Endothelial cell of umbilical vein (primary cell): ENCODE measurements at regions not wholly inside any gene's neighbourhood (a gene's known extent, or its start where the extent isn't known, plus 50 kb on each side); places are given as distances from the start of the nearest gene placed in this dataset.

Experiments used
- BruUV-seq: library from RNA; stranded (reverse); fragments of 400-500 nt; replicated peaks from 2 replicates; lab custom pipeline; 2021; lab: Mats Ljungman, UMichigan
- CTCF ChIA-PET: fragments of 300-600, 350-600 bp; sonication (Branson Sonifier 250); formaldehyde crosslinking; loops from one replicate; lab custom pipeline; 2021; ENCODE audit warnings: antibody characterized with exemption, inconsistent platforms; lab: Charles Lee
- POLR2A ChIA-PET: fragments of 300-600, 350-600 bp; sonication (Branson Sonifier 250); formaldehyde crosslinking; loops from one replicate; lab custom pipeline; 2021; ENCODE audit warnings: antibody characterized with exemption, inconsistent platforms; lab: Charles Lee
- DNase-seq: peaks from one replicate; pipeline ENCODE4 v3.0.0-alpha.2; 2011; ENCODE audit warnings: low read depth, low spot score
- FAIRE-seq: peaks from 2 replicates; lab custom pipeline; 2011; peaks lifted over from hg19 to GRCh38; lab: Jason Lieb, UNC
- H2AFZ ChIP-seq: 2 replicates; pipeline ENCODE4 v1.6.0; 2012; ENCODE audit warnings: low read depth, low read length, control low read depth, inconsistent platforms
- H3K27ac ChIP-seq: 2 replicates; pipeline ENCODE4 v1.5.1; 2011; ENCODE audit warnings: low read depth, mild to moderate bottlenecking, control low read depth, low read length, moderate library complexity; ENCODE audit not compliant: insufficient read depth
- H3K27me3 ChIP-seq, 2 experiments: 2 replicates each; pipeline versions ENCODE4 v1.6.0 to v1.6.1; 2011; ENCODE audit warnings: low read length in 2 of 2, mixed read lengths in 1 of 2; ENCODE audit not compliant: control insufficient read depth in 2 of 2, insufficient read depth in 2 of 2
- H3K36me3 ChIP-seq, 2 experiments: 2 replicates in 1 of 2; 3 replicates in 1 of 2; pipeline ENCODE4 v1.5.1; 2011; ENCODE audit warnings: low read length in 2 of 2, mild to moderate bottlenecking in 1 of 2, moderate library complexity in 1 of 2; ENCODE audit not compliant: control insufficient read depth in 2 of 2, insufficient read depth in 2 of 2; ENCODE audit errors: extremely low read depth in 1 of 2
- H3K4me1 ChIP-seq: 3 replicates; pipeline ENCODE4 v1.5.1; 2011; ENCODE audit warnings: mild to moderate bottlenecking, low read length; ENCODE audit not compliant: control insufficient read depth, insufficient read depth; ENCODE audit errors: extremely low read depth
- H3K4me2 ChIP-seq: 2 replicates; pipeline ENCODE4 v1.6.1; 2011; ENCODE audit warnings: low read length, control low read depth, mixed read lengths; ENCODE audit not compliant: insufficient read depth
- H3K4me3 ChIP-seq, 3 experiments: fragments of 200-600 bp in 1 of 3; sonication (generic), shearing (Covaris generic) in 1 of 3; replicated peaks in 1 of 3; 2 replicates each; pipeline ENCODE4 v1.5.1; 2011 to 2016; ENCODE audit warnings: control low read depth in 3 of 3, low read length in 3 of 3, mild to moderate bottlenecking in 2 of 3, inconsistent platforms in 1 of 3, low read depth in 1 of 3, moderate library complexity in 1 of 3; ENCODE audit not compliant: insufficient read depth in 1 of 3
- H3K79me2 ChIP-seq: 2 replicates; pipeline ENCODE4 v1.6.0; 2012; ENCODE audit warnings: low read length, inconsistent platforms; ENCODE audit not compliant: control insufficient read depth, insufficient read depth
- H3K9ac ChIP-seq: replicated peaks from 2 replicates; pipeline ENCODE3; 2011; ENCODE audit warnings: low read length, control low read depth; ENCODE audit not compliant: insufficient read depth; ENCODE audit errors: extremely low read depth
- H3K9me1 ChIP-seq: replicated peaks from 3 replicates; pipeline ENCODE4 v1.6.0; 2011; ENCODE audit warnings: mild to moderate bottlenecking, low read length; ENCODE audit not compliant: control insufficient read depth, insufficient read depth; ENCODE audit errors: extremely low read depth
- H3K9me3 ChIP-seq: replicated peaks from 2 replicates; pipeline ENCODE4 v1.5.1; 2012; ENCODE audit warnings: low read length, inconsistent platforms; ENCODE audit not compliant: control insufficient read depth, insufficient read depth
- H4K20me1 ChIP-seq: replicated peaks from 2 replicates; pipeline ENCODE3; 2011; ENCODE audit warnings: mild to moderate bottlenecking, low read length; ENCODE audit not compliant: control insufficient read depth, insufficient read depth; ENCODE audit errors: extremely low read depth
- EZH2 ChIP-seq: IDR thresholded peaks from 2 replicates; pipeline ENCODE4 v1.6.1; 2012; ENCODE audit warnings: borderline replicate concordance, low read depth, mild to moderate bottlenecking, moderate library complexity, low read length, inconsistent platforms; ENCODE audit not compliant: severe bottlenecking
- FOS ChIP-seq: IDR thresholded peaks from 2 replicates; pipeline ENCODE4 v1.6.1; 2011; ENCODE audit warnings: mild to moderate bottlenecking, low read length, moderate library complexity, borderline replicate concordance; ENCODE audit not compliant: insufficient read depth
- MYC ChIP-seq: IDR thresholded peaks from one replicate; pipeline ENCODE4 v1.6.1; 2011; ENCODE audit warnings: mild to moderate bottlenecking, low read depth, low read length
- POLR2A ChIP-seq: IDR thresholded peaks from 2 replicates; pipeline ENCODE4 v1.6.1; 2012; ENCODE audit warnings: low read depth, mild to moderate bottlenecking, control low read depth, low read length
- POLR2AphosphoS5 ChIP-seq: IDR thresholded peaks from 2 replicates; pipeline ENCODE4 v1.6.1; 2012; ENCODE audit warnings: low read depth, mild to moderate bottlenecking, control low read depth, low read length, moderate library complexity; ENCODE audit not compliant: insufficient read depth
- dilution Hi-C: fragments of 300-500 bp; cut with MboI; formaldehyde crosslinking; loops from one replicate; pipeline ENCODE4 v1.15.0; 2019; ENCODE audit warnings: low sequenced_read_pairs; ENCODE audit not compliant: extremely low pct_ligation_motif_present
- intact Hi-C: fragments of 100-400 bp; cut with micrococcal nuclease; formaldehyde crosslinking; loops from one replicate; pipeline ENCODE4 v1.10.0; 2022

DNA sequence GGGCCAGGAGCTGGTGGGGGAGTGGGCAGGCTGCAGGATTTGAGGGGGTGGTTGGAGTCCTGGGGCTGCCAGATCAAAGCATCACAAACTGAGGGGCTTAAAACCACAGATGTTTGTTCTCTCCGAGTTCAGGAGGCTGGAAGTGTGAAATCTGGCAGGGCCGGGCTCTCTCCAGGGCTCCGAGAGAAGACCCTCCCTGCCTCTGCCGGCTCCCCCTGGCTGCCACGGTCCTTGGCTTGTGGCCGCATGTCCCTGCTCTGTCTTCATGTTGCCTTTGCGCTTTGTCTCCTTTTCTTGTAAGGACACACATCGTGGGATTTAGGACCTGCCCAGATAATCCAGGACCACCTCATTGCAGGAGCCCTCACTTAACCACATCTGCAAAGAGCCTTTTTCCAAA, 139.8 kb upstream of the GSE1 start:
- Histone ChIP-seq H3K36me3 (no peaks in the 10 kb centered on the region), H3K79me2 (no peaks in the 10 kb centered on the region), H3K4me2 (no peak overlapping the region), H3K4me3 (no peak overlapping the region), H2AFZ (no peak overlapping the region), H3K27me3 (peaks cover 10 to 13% of the 10 kb centered on the region in 2 experiments), H4K20me1 (no peaks in the 10 kb centered on the region), H3K9me1 (no peaks in the 10 kb centered on the region), H3K4me1 (no peaks in the 10 kb centered on the region), H3K9ac (no peak overlapping the region), H3K9me3 (no peaks in the 10 kb centered on the region), H3K27ac (no peak overlapping the region)
- dilution Hi-C loops (no loop called here), intact Hi-C loops (no loop called here)
- no peak for TF ChIP-seq MYC
- no peak for TF ChIP-seq POLR2AphosphoS5
- no peak for TF ChIP-seq FOS
- no peak for TF ChIP-seq POLR2A
- TF ChIP-seq EZH2, result no peak
- FAIRE-seq (no peak), DNase-seq (no peak)
- CTCF ChIA-PET, result interaction anchor here (0.9 to 1.1 kb wide), 2 partner anchors 20 to 359 kb away, joined by 3 read pairs; no protein-coding TSS in a partner anchor
- POLR2A ChIA-PET, result no interaction called here
- no TSS peak for BruUV-seq

DNA sequence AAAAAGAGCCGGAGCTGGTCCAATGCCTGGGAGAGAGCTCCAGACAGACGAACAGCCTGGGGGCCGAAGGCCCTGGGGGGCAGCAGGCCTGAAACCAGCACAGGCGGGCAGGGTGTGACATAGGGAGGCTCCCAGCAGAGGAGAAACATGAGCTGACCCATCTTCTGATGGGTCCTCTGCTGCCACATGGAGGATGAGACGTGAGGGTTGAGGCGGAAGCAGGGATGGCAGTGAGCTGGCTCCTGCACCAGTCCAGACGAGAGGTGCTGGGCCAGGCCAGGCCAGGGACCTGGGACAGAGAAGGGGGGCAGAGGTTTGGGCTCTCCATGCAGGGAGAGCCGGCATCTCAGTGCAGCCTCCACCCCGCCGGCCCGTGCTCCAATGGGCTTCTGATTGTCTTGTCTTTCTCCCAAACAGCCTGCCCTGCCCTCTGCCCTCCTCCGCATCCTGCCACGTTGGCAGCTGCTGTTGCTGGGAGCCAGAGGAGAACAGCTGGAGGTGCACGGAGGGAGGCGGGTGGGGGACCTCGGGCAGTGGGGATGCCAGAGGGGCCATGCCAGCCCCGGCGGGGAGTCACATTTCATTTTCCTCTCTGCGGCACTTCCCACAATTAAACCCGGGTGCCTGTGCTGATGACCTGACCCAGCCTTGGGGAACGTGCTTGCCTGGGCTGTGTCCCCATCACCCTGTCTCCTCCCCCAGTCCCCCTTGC, 139.1 kb upstream of the GSE1 start:
- H3K9me3 ChIP-seq, result no peaks in the 10 kb centered on the region
- POLR2A ChIA-PET, result no interaction called here
- no peaks in the 10 kb centered on the region for H3K36me3 ChIP-seq
- no peak overlapping the region for H3K4me2 ChIP-seq
- H3K27me3 ChIP-seq, result peaks cover 10 to 13% of the 10 kb centered on the region in 2 experiments
- H3K9me1 ChIP-seq, result no peaks in the 10 kb centered on the region
- H3K79me2 ChIP-seq, result no peaks in the 10 kb centered on the region
- CTCF ChIA-PET, result interaction anchor here (0.6 to 1.1 kb wide), 2 partner anchors 15 to 17 kb away, joined by 3 read pairs; no protein-coding TSS in a partner anchor
- no peaks in the 10 kb centered on the region for H3K4me1 ChIP-seq
- DNase-seq, result no peak
- BruUV-seq, result no TSS peak
- no peak overlapping the region for H3K4me3 ChIP-seq
- H3K27ac ChIP-seq, result no peak overlapping the region
- H2AFZ ChIP-seq, result no peak overlapping the region
- dilution Hi-C loops (no loop called here), intact Hi-C loops (no loop called here)
- no peak overlapping the region for H3K9ac ChIP-seq
- H4K20me1 ChIP-seq, result no peaks in the 10 kb centered on the region
- no peak for FAIRE-seq
- TF ChIP-seq POLR2A, result no peak
